ENCODE measurements at regions not wholly inside any gene's neighbourhood (a gene's known extent, or its start where the extent isn't known, plus 50 kb on each side); places are given as distances from the start of the nearest gene placed in this dataset.
"Not testable (repeated sequence)": the region's sequence is repeated elsewhere in the genome, so short reads cannot be mapped to it uniquely, and the experiment has no call there.

GRCh38 chr13:59318320-59318930, 845.3 kb downstream of the DIAPH3 start:
- ChIA-PET POLR2A (no interaction called here), CTCF (interaction anchor here (0.8 to 7.1 kb wide), 19 partner anchors 9 to 1694 kb away, joined by 3 to 46 read pairs (median 4); no protein-coding TSS in a partner anchor)
- peak; percentile 75 for TF ChIP-seq CTCF (IDR thresholded peaks at IDR 0.05; ENCODE audit: control extremely low read depth, extremely low read depth, low read depth, missing control alignments)
- DNase-seq (ENCODE audit: extremely low spot score): peak; percentile 19

GRCh38 chr13:59319276-59319675, 844.5 kb downstream of the DIAPH3 start:
- POLR2A ChIA-PET: no interaction called here
- CTCF ChIA-PET: interaction anchor here (1.0 to 7.1 kb wide), 7 partner anchors 11 to 1695 kb away, joined by 3 to 46 read pairs (median 4); no protein-coding TSS in a partner anchor
- TF ChIP-seq CTCF (IDR thresholded peaks at IDR 0.05; ENCODE audit: control extremely low read depth, extremely low read depth, low read depth, missing control alignments): no peak
- no peak for DNase-seq (ENCODE audit: extremely low spot score)

- TF ChIP-seq CTCF (IDR thresholded peaks at IDR 0.05; ENCODE audit: control extremely low read depth, extremely low read depth, low read depth, missing control alignments): no peak
- ChIA-PET CTCF (interaction anchor here (0.9 to 7.1 kb wide), 3 partner anchors 10 to 1696 kb away, joined by 5 to 46 read pairs (median 24); no protein-coding TSS in a partner anchor), POLR2A (no interaction called here)
- DNase-seq (ENCODE audit: extremely low spot score): no peak
Observed at GRCh38 chr13:59320021-59320420, 843.7 kb downstream of the DIAPH3 start.

GRCh38 chr13:59324401-59324800, 839.3 kb downstream of the DIAPH3 start:
- CTCF ChIA-PET: interaction anchor here (2.0 kb wide), 1 partner anchor 11 kb away, joined by 6 read pairs; no protein-coding TSS in a partner anchor
- DNase-seq (ENCODE audit: extremely low spot score); POLR2A ChIA-PET: not testable (repeated sequence)

GRCh38 chr13:59326717-59327116, 837.0 kb downstream of the DIAPH3 start:
- POLR2A ChIA-PET: no interaction called here
- DNase-seq (ENCODE audit: extremely low spot score): no peak
- CTCF ChIA-PET: interaction anchor here (1.7 kb wide), 1 partner anchor 8 kb away, joined by 4 read pairs; no protein-coding TSS in a partner anchor
- no peak for TF ChIP-seq CTCF (IDR thresholded peaks at IDR 0.05; ENCODE audit: control extremely low read depth, extremely low read depth, low read depth, missing control alignments)

DNA sequence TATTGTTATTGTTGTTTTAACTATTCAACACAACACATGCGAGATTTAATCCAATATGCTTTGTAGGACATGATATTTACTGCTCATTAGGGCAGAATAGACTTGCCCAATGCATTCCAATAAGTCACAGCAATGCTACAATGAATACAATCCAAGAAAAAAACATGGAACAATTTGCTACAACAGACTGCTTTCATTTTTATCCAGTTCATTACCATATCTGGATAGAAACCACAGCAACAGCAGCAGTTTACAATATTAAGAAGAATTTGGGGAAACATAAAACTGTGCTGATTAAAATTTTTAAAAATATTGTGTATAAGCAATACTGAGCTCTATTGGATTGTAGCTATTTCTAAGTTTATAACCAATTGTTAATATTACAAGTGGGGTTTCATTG, 833.0 kb downstream of the DIAPH3 start:
- no peak for TF ChIP-seq CTCF (IDR thresholded peaks at IDR 0.05; ENCODE audit: control extremely low read depth, extremely low read depth, low read depth, missing control alignments)
- POLR2A ChIA-PET: no interaction called here
- CTCF ChIA-PET: interaction anchor here (1.1 to 3.1 kb wide), 4 partner anchors 13 to 1706 kb away, joined by 4 to 24 read pairs (median 4); no protein-coding TSS in a partner anchor
- DNase-seq (ENCODE audit: extremely low spot score): no peak

DNA sequence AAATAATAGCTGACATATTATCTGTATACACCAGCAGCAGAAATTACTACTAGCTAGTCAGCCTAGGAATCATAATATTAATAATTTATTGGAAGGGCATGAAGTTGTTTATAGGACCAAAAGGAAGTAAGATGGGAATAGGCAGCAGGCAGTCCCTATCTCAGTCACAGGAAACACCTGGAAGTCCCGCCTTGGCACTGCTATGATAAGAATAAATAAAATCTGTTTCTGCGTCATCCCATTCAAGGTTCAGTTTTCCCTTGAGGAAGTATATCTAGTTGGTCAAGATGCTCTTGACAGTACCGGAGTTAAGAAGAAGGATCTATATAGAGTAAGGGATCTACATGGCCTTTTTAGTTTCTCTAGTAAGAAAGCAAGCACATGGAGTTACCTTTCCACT, 830.8 kb downstream of the DIAPH3 start:
- ChIA-PET POLR2A (no interaction called here), CTCF (no interaction called here)
- no peak for DNase-seq (ENCODE audit: extremely low spot score)
- no peak for TF ChIP-seq CTCF (IDR thresholded peaks at IDR 0.05; ENCODE audit: control extremely low read depth, extremely low read depth, low read depth, missing control alignments)
